PC-3 (cell line): ENCODE measurements at regions not wholly inside any gene's neighbourhood (a gene's known extent, or its start where the extent isn't known, plus 50 kb on each side); places are given as distances from the start of the nearest gene placed in this dataset.

Experiments used
- ATAC-seq: fragments of 200-7000 bp; cut with Tn5 transposase; 2 replicates; pipeline ENCODE4 v1.9.1; 2020; ENCODE audit warnings: mild to moderate bottlenecking, moderate library complexity
- BruUV-seq: library from RNA; stranded (reverse); fragments of 400-500 nt; replicated peaks from 2 replicates; lab custom pipeline; 2021; lab: Mats Ljungman, UMichigan
- CTCF ChIA-PET: fragments of 300-600 bp; sonication (Branson Sonifier 250); formaldehyde crosslinking; loops from one replicate; lab custom pipeline; 2022; ENCODE audit warnings: antibody characterized with exemption; lab: Charles Lee
- POLR2A ChIA-PET: fragments of 300-600 bp; sonication (Branson Sonifier 250); formaldehyde crosslinking; loops from one replicate; lab custom pipeline; 2022; ENCODE audit warnings: antibody characterized with exemption; ENCODE audit not compliant: unreplicated experiment; lab: Charles Lee
- DNase-seq: peaks from one replicate; pipeline ENCODE4 v3.0.0-alpha.2; 2015
- H2AFZ ChIP-seq: fragments of 300-600 bp; sonication (generic); 2 replicates; pipeline ENCODE4 v1.6.0; 2016; ENCODE audit warnings: antibody characterized with exemption, low read length
- H3F3A ChIP-seq: fragments of 300-600 bp; sonication (generic); one replicate; pipeline ENCODE4 v1.6.0; 2017; ENCODE audit warnings: antibody characterized with exemption, low read length, control low read depth, mild to moderate bottlenecking; ENCODE audit not compliant: unreplicated experiment
- H3K27ac ChIP-seq: fragments of 300-600 bp; sonication (generic); 2 replicates; pipeline ENCODE4 v1.5.1; 2016; ENCODE audit warnings: mild to moderate bottlenecking, low read length
- H3K27me3 ChIP-seq: fragments of 300-600 bp; sonication (generic); 2 replicates; pipeline ENCODE4 v1.6.1; 2016; ENCODE audit warnings: low read length, mixed read lengths
- H3K36me3 ChIP-seq: fragments of 300-600 bp; sonication (generic); 2 replicates; pipeline ENCODE4 v1.6.1; 2016; ENCODE audit warnings: low read depth, mixed run types, low read length, mixed read lengths
- H3K4me1 ChIP-seq: fragments of 300-600 bp; sonication (generic); 2 replicates; pipeline ENCODE4 v1.5.1; 2016; ENCODE audit warnings: low read length; ENCODE audit not compliant: insufficient read depth
- H3K4me2 ChIP-seq: fragments of 300-600 bp; sonication (generic); 2 replicates; pipeline ENCODE4 v1.6.0; 2016; ENCODE audit warnings: low read length
- H3K4me3 ChIP-seq: fragments of 300-600 bp; sonication (generic); 2 replicates; pipeline ENCODE4 v1.5.1; 2016; ENCODE audit warnings: mild to moderate bottlenecking, low read length, mixed read lengths
- H3K79me2 ChIP-seq: fragments of 300-600 bp; sonication (generic); 2 replicates; pipeline ENCODE4 v1.6.1; 2017; ENCODE audit warnings: low read length, mixed read lengths
- H3K9ac ChIP-seq: fragments of 300-600 bp; sonication (generic); 2 replicates; pipeline ENCODE4 v1.6.0; 2016; ENCODE audit warnings: mild to moderate bottlenecking, low read length
- H3K9me2 ChIP-seq: fragments of 300-600 bp; sonication (generic); replicated peaks from 2 replicates; pipeline ENCODE4 v1.6.1; 2016; ENCODE audit warnings: mixed run types, low read length, mixed read lengths
- H3K9me3 ChIP-seq: fragments of 300-600 bp; sonication (generic); 2 replicates; pipeline ENCODE4 v1.6.1; 2016; ENCODE audit warnings: low read length, mixed read lengths
- H4K20me1 ChIP-seq: fragments of 300-600 bp; sonication (generic); 2 replicates; pipeline ENCODE4 v1.6.1; 2016; ENCODE audit warnings: low read length, mixed read lengths
- CTCF ChIP-seq: fragments of 300-600 bp; sonication (generic); conservative IDR thresholded peaks from 2 replicates; pipeline ENCODE4 v1.5.1; 2017; ENCODE audit warnings: antibody characterized with exemption, low read depth, mild to moderate bottlenecking, low read length
- EZH2 ChIP-seq: fragments of 300-600 bp; sonication (generic); IDR thresholded peaks from one replicate; pipeline ENCODE4 v1.6.1; 2017; ENCODE audit warnings: antibody characterized with exemption, mild to moderate bottlenecking, low read length; ENCODE audit not compliant: unreplicated experiment
- EZH2phosphoT487 ChIP-seq: fragments of 300-600 bp; sonication (generic); IDR thresholded peaks from 2 replicates; pipeline ENCODE4 v1.6.1; 2018; ENCODE audit warnings: mild to moderate bottlenecking, antibody characterized with exemption, low read length, borderline replicate concordance
- intact Hi-C: fragments of 100-400 bp; cut with micrococcal nuclease; formaldehyde crosslinking; loops from 2 replicates; pipeline ENCODE4 v1.9.0; 2023

DNA sequence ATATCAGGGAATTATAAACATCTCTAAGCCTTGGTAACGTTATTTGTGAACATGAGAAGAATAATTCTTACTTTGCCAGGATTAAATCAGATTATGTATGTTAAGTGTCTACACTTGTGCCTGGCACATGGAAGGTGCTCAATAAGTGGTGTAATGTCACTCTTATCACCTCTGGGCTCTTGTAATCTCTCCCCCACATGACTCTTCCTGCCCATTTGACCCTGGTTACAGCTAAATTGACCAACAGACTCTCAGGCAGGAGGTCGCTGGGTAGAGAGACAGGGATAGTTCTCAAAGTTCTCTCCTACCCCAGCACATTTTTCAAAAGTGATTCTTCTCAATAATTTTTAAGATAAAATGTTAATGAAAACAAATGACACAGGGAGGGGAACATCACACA lies 137.8 kb upstream of the FRMD6 start:
- Histone ChIP-seq H3K9me2 (no peaks in the 10 kb centered on the region), H3K4me3 (no peak overlapping the region), H4K20me1 (no peaks in the 10 kb centered on the region), H3K36me3 (no peaks in the 10 kb centered on the region), H2AFZ (no peak overlapping the region), H3K27me3 (no peaks in the 10 kb centered on the region), H3K4me2 (no peak overlapping the region), H3K27ac (no peak overlapping the region), H3K4me1 (no peaks in the 10 kb centered on the region), H3K9me3 (no peaks in the 10 kb centered on the region), H3K79me2 (no peaks in the 10 kb centered on the region), H3F3A (no peaks in the 10 kb centered on the region), H3K9ac (no peak overlapping the region)
- intact Hi-C loops: no loop called here
- no peak for TF ChIP-seq EZH2phosphoT487
- TF ChIP-seq CTCF: no peak
- TF ChIP-seq EZH2: no peak
- ATAC-seq: no peak
- no TSS peak for BruUV-seq
- ChIA-PET POLR2A (no interaction called here), CTCF (no interaction called here)
- DNase-seq: no peak

DNA sequence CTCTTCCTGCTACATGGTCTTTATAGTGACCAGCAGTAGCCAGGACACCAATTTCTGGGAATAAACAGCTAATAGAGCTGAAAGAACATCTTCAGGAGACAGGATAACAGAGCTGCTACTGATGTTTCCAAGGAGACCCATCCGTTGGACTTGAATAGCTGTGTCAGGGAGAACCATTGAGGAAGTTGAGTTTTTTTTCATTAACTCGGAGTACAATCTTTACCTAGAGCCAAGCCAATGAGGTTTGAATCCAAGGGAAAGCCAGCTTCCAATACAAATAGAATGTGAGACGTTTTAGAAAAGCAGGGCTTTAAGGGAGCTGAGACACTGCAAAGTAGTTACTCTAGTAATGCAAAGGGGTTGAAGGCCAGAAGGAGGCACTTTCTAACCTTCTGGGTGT lies 136.1 kb upstream of the FRMD6 start:
- H3K9me3 ChIP-seq: no peaks in the 10 kb centered on the region
- intact Hi-C loops: no loop called here
- H3F3A ChIP-seq: no peaks in the 10 kb centered on the region
- H3K4me3 ChIP-seq: no peak overlapping the region
- H3K27me3 ChIP-seq: no peaks in the 10 kb centered on the region
- H3K36me3 ChIP-seq: no peaks in the 10 kb centered on the region
- TF ChIP-seq EZH2phosphoT487: no peak
- no peak for TF ChIP-seq CTCF
- TF ChIP-seq EZH2: no peak
- POLR2A ChIA-PET: interaction anchor here (0.6 kb wide), 1 partner anchor 142 kb away, joined by 3 read pairs; no protein-coding TSS in a partner anchor
- no peaks in the 10 kb centered on the region for H3K79me2 ChIP-seq
- H3K9ac ChIP-seq: no peak overlapping the region
- H3K9me2 ChIP-seq: no peaks in the 10 kb centered on the region
- no peak overlapping the region for H3K4me2 ChIP-seq
- no peak for ATAC-seq
- H3K4me1 ChIP-seq: peaks cover 12% of the 10 kb centered on the region; the same call in 1 of the 2 replicates
- H4K20me1 ChIP-seq: no peaks in the 10 kb centered on the region
- H3K27ac ChIP-seq: no peak overlapping the region
- BruUV-seq: no TSS peak
- H2AFZ ChIP-seq: no peak overlapping the region
- no peak for DNase-seq
- CTCF ChIA-PET: no interaction called here

DNA sequence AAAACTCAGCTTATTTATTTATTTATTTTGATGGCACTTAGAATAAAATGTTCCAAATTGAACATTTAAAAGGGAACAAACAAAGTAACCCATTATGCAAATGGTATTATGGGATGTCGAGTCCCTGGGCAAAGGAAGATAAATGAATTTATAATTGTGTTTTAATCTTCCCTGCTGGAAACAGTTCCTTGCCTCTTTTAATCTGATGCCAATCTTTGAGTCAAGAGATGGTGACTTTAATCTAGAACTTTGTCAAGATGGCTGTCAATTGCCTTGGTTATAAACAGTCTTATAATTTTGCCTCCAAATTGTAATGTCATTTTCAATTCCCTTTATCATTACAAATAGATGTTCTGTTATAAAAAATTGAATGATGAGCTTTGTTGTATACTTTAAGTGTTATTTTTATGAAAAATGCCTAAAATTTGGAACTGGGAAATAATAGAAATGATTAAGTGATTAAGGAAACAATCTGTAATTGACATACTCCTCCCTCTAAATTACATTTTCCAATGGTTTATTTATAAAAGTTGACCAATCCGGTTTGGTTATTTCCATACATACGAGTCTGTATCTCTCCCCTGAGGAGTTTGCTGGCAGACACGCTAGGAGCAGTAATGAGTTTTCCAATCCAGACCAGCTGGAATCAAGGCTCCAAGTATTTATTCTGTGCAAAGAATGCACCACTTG lies 134.9 kb upstream of the FRMD6 start:
- DNase-seq (no peak), ATAC-seq (no peak)
- no peak overlapping the region for H2AFZ ChIP-seq
- no peak overlapping the region for H3K4me2 ChIP-seq
- no peaks in the 10 kb centered on the region for H3K79me2 ChIP-seq
- no peaks in the 10 kb centered on the region for H4K20me1 ChIP-seq
- H3K27me3 ChIP-seq: no peaks in the 10 kb centered on the region
- H3K9me3 ChIP-seq: no peaks in the 10 kb centered on the region
- no peak overlapping the region for H3K4me3 ChIP-seq
- POLR2A ChIA-PET: interaction anchor here (0.6 kb wide), 1 partner anchor 405 kb away, joined by 6 read pairs; no protein-coding TSS in a partner anchor
- no peaks in the 10 kb centered on the region for H3F3A ChIP-seq
- no peak for TF ChIP-seq CTCF
- TF ChIP-seq EZH2: no peak
- no peak for TF ChIP-seq EZH2phosphoT487
- intact Hi-C loops: no loop called here
- H3K9me2 ChIP-seq: no peaks in the 10 kb centered on the region
- H3K4me1 ChIP-seq: peaks cover 23% of the 10 kb centered on the region
- CTCF ChIA-PET: no interaction called here
- H3K9ac ChIP-seq: no peak overlapping the region
- no peak overlapping the region for H3K27ac ChIP-seq
- H3K36me3 ChIP-seq: no peaks in the 10 kb centered on the region
- no TSS peak for BruUV-seq
